Spinal cord (tissue), 9 donors: ENCODE measurements at regions not wholly inside any gene's neighbourhood (a gene's known extent, or its start where the extent isn't known, plus 50 kb on each side); places are given as distances from the start of the nearest gene placed in this dataset.
"Not testable (repeated sequence)": the region's sequence is repeated elsewhere in the genome, so short reads cannot be mapped to it uniquely, and the experiment has no call there.

ENCODE experiments used
- DNase-seq, 6 donors: peaks; one replicate each; pipeline versions ENCODE4 v3.0.0 to v3.0.0-alpha.2; 2013 to 2015; ENCODE audit warnings: low spot score in 6 of 6, low read depth in 4 of 6
- H3K27ac ChIP-seq: one replicate; pipeline ENCODE4 v1.5.1; 2013; ENCODE audit warnings: low read depth, low read length, control low read depth
- H3K27me3 ChIP-seq: one replicate; pipeline ENCODE4 v1.6.1; 2013; ENCODE audit warnings: low read length; ENCODE audit not compliant: control insufficient read depth, insufficient read depth
- H3K36me3 ChIP-seq: one replicate; pipeline ENCODE4 v1.6.1; 2013; ENCODE audit warnings: low read length; ENCODE audit not compliant: control insufficient read depth, insufficient read depth
- H3K4me1 ChIP-seq: one replicate; pipeline ENCODE4 v1.6.1; 2013; ENCODE audit warnings: low read length; ENCODE audit not compliant: control insufficient read depth, insufficient read depth
- H3K4me3 ChIP-seq: one replicate; pipeline ENCODE4 v1.5.1; 2013; ENCODE audit warnings: low read depth, low read length, control low read depth
- H3K9me3 ChIP-seq: one replicate; pipeline ENCODE4 v1.6.1; 2013; ENCODE audit warnings: low read length; ENCODE audit not compliant: control insufficient read depth, insufficient read depth
- WGBS: methylation state at CpG from one replicate; pipeline ENCODE4 v1.1.5; 2013; ENCODE audit warnings: missing lambda C conversion rate; ENCODE audit not compliant: insufficient coverage; 5-methylcytosine and 5-hydroxymethylcytosine counted together
- donor health status: healthy.

GRCh38 chr6:169973588-169974467 is 222.4 kb downstream of the ERMARD start:
- H3K9me3 ChIP-seq, H3K36me3 ChIP-seq, H3K4me3 ChIP-seq, H3K27ac ChIP-seq, DNase-seq, H3K27me3 ChIP-seq: not testable (repeated sequence)
- peaks cover 18% of the 10 kb centered on the region for H3K4me1 ChIP-seq
- WGBS = 80% methylated on average over 4 of the region's 21 CpGs

GRCh38 chr6:169972736-169973135 is 221.3 kb downstream of the ERMARD start:
- H3K27ac ChIP-seq = no peak overlapping the region
- no peak overlapping the region for H3K4me3 ChIP-seq
- WGBS = 88% methylated on average over 2 of the region's 2 CpGs
- peaks cover 16% of the 10 kb centered on the region for H3K4me1 ChIP-seq
- H3K36me3 ChIP-seq = peaks cover 9% of the 10 kb centered on the region
- DNase-seq = no peak
- no peaks in the 10 kb centered on the region for H3K9me3 ChIP-seq
- H3K27me3 ChIP-seq = peaks cover 2% of the 10 kb centered on the region

- Histone ChIP-seq H3K4me1 (peaks cover 16% of the 10 kb centered on the region), H3K4me3 (no peak overlapping the region), H3K27me3 (peaks cover 2% of the 10 kb centered on the region), H3K27ac (no peak overlapping the region), H3K9me3 (no peaks in the 10 kb centered on the region), H3K36me3 (peaks cover 9% of the 10 kb centered on the region)
- no peak for DNase-seq
- 87% methylated on average over 13 of the region's 15 CpGs for WGBS
Observed at GRCh38 chr6:169972101-169972651, 220.8 kb downstream of the ERMARD start.

GRCh38 chr6:169971081-169971861 is 219.8 kb downstream of the ERMARD start:
- Histone ChIP-seq H3K27me3 (no peaks in the 10 kb centered on the region), H3K27ac (no peak overlapping the region), H3K36me3 (peaks cover 11% of the 10 kb centered on the region), H3K4me1 (peaks cover 11% of the 10 kb centered on the region), H3K9me3 (no peaks in the 10 kb centered on the region), H3K4me3 (no peak overlapping the region)
- WGBS = 92% methylated on average over 38 of the region's 38 CpGs
- DNase-seq = no peak

GRCh38 chr6:169970306-169970988 is 219.0 kb downstream of the ERMARD start:
- H3K4me3 ChIP-seq = no peak overlapping the region
- no peak overlapping the region for H3K27ac ChIP-seq
- peaks cover 14% of the 10 kb centered on the region for H3K36me3 ChIP-seq
- peaks cover 11% of the 10 kb centered on the region for H3K4me1 ChIP-seq
- no peak for DNase-seq
- WGBS = 82% methylated on average over 19 of the region's 19 CpGs
- no peaks in the 10 kb centered on the region for H3K27me3 ChIP-seq
- no peaks in the 10 kb centered on the region for H3K9me3 ChIP-seq

- Histone ChIP-seq H3K9me3 (no peaks in the 10 kb centered on the region), H3K27ac (no peak overlapping the region), H3K36me3 (peaks cover 11% of the 10 kb centered on the region), H3K4me3 (no peak overlapping the region), H3K27me3 (no peaks in the 10 kb centered on the region), H3K4me1 (peaks cover 11% of the 10 kb centered on the region)
- no peak for DNase-seq
- WGBS = 91% methylated on average over 19 of the region's 19 CpGs
Observed at GRCh38 chr6:169969372-169970099, 218.1 kb downstream of the ERMARD start.

GRCh38 chr6:169968541-169969270 is 217.3 kb downstream of the ERMARD start:
- peaks cover 11% of the 10 kb centered on the region for H3K4me1 ChIP-seq
- no peak overlapping the region for H3K27ac ChIP-seq
- DNase-seq = no peak
- no peaks in the 10 kb centered on the region for H3K27me3 ChIP-seq
- WGBS = 80% methylated on average over 15 of the region's 15 CpGs
- no peak overlapping the region for H3K4me3 ChIP-seq
- H3K9me3 ChIP-seq = no peaks in the 10 kb centered on the region
- H3K36me3 ChIP-seq = peaks cover 11% of the 10 kb centered on the region

GRCh38 chr6:169967687-169968086 is 216.3 kb downstream of the ERMARD start:
- Histone ChIP-seq H3K36me3 (peaks cover 11% of the 10 kb centered on the region), H3K4me1 (peaks cover 11% of the 10 kb centered on the region), H3K4me3 (no peak overlapping the region), H3K27me3 (no peaks in the 10 kb centered on the region), H3K9me3 (no peaks in the 10 kb centered on the region), H3K27ac (no peak overlapping the region)
- 45% methylated on average over 4 of the region's 8 CpGs for WGBS
- DNase-seq = no peak
